Heart left ventricle (tissue), 16 donors: ENCODE measurements at regions not wholly inside any gene's neighbourhood (a gene's known extent, or its start where the extent isn't known, plus 50 kb on each side); places are given as distances from the start of the nearest gene placed in this dataset.

Experiments used
- ATAC-seq, 4 donors: fragments of 200-7000 bp; cut with Tn5 transposase; one replicate each; pipeline ENCODE4 v1.9.1; 2020 to 2022; ENCODE audit warnings: moderate library complexity in 4 of 4, mild to moderate bottlenecking in 3 of 4, moderate number of reproducible peaks in 1 of 4
- DNase-seq, 5 donors: peaks; one replicate each; pipeline ENCODE4 v3.0.0-alpha.2; 2020
- H3K27ac ChIP-seq, 12 donors: fragments of 200-600 bp; sonication (generic) in 4 of 12; one replicate each; pipeline versions ENCODE4 v1.5.0 to v1.8.0; 2016 to 2022; ENCODE audit warnings: mild to moderate bottlenecking in 2 of 12
- H3K27me3 ChIP-seq, 9 donors: fragments of 200-600 bp; sonication (generic) in 2 of 9; one replicate each; pipeline versions ENCODE4 v1.5.1 to v1.8.0; 2016 to 2022; ENCODE audit warnings: mild to moderate bottlenecking in 3 of 9
- H3K36me3 ChIP-seq, 9 donors: fragments of 200-600 bp; sonication (generic) in 2 of 9; one replicate each; pipeline versions ENCODE4 v1.5.0 to v1.8.0; 2018 to 2022; ENCODE audit warnings: mild to moderate bottlenecking in 2 of 9
- H3K4me1 ChIP-seq, 12 donors: fragments of 200-600 bp; sonication (generic) in 4 of 12; one replicate each; pipeline versions ENCODE4 v1.5.0 to v1.8.0; 2016 to 2022; ENCODE audit warnings: mild to moderate bottlenecking in 3 of 12
- H3K4me3 ChIP-seq, 12 donors: fragments of 200-600 bp; sonication (generic) in 4 of 12; one replicate each; pipeline versions ENCODE4 v1.5.0 to v1.8.0; 2017 to 2022; ENCODE audit warnings: mild to moderate bottlenecking in 9 of 12, moderate library complexity in 4 of 12
- H3K9me3 ChIP-seq, 12 donors: fragments of 200-600 bp; sonication (generic) in 4 of 12; one replicate each; pipeline versions ENCODE4 v1.5.0 to v1.8.0; 2016 to 2022; ENCODE audit warnings: mild to moderate bottlenecking in 1 of 12
- CTCF ChIP-seq, 12 donors: fragments of 200-600 bp; sonication (generic) in 4 of 12; IDR thresholded peaks; one replicate each; pipeline versions ENCODE4 v1.5.0 to v1.8.0; 2018 to 2022; ENCODE audit warnings: antibody characterized with exemption in 12 of 12, mild to moderate bottlenecking in 5 of 12
- POLR2A ChIP-seq, 2 donors: fragments of 450-650 bp; IDR thresholded peaks; one replicate each; pipeline ENCODE4 v1.6.1; 2017; ENCODE audit warnings: antibody characterized with exemption in 2 of 2, mild to moderate bottlenecking in 2 of 2, moderate library complexity in 2 of 2
- WGBS, 4 donors: extraction: QIAGEN DNeasy Blood & Tissue Kit in 2 of 4; methylation state at CpG; one replicate each; pipeline versions ENCODE4 v1.1.5 to v1.1.7; 2013 to 2018; 5-methylcytosine and 5-hydroxymethylcytosine counted together
- intact Hi-C, 10 donors: fragments of 100-400 bp; cut with DNase I; formaldehyde crosslinking; loops; one replicate each; pipeline versions ENCODE4 v1.11.1 to v1.14.2; 2022
- donor health status: ischemic (EF 13 %, LVEDD 7.1; RV severe dilation, severe dysfunction).
- donor health status: healthy with polysubstance abuse.
- donor health status: DM: no; HTN: yes; CAD: no.
- donor health status: DM: no; HTN: no; CAD: no.
- donor health status: ischemic (EF 25% LVEDD 6.9; RV normal size, moderate dysfunction).
- donor health status: ischemic (EF 25% LVEDD 5.7; RV mildly dilated, moderate dysfunction).
- donor health status: healthy.
- donor health status: DM: yes; HTN: yes; CAD: no.
- donor health status: ischemic (EF 35%, LVEDD 5.7; RV mildly dilated, moderate dysfunction).
- donor health status: nonischemic (EF 11% LVEDD 7.7; RV severe dilation, severe dysfunction).
- donor health status: DM: yes; HTN: yes; CAD: no.
- donor health status: PGD.
- donor health status: ischemic (EF 29% LVEDD 5.4; RV normal size, mild dysfunction).
- donor health status: nonischemic (EF 23%, LVEDD 6.1; RV moderate dilation, normal function).

- WGBS, 4 donors = 86 to 93% (median 87%) methylated on average over 8 of the region's 8 CpGs
- Histone ChIP-seq H3K36me3 (no peaks in the 10 kb centered on the region), H3K27me3 (no peaks in the 10 kb centered on the region), H3K4me3 (no peak overlapping the region), H3K9me3 (peaks cover 0 to 11% (median 0%) of the 10 kb centered on the region in 12 donors), H3K27ac (peak overlapping the region in 6 of 12 donors; percentile 4 to 61 (median 12)), H3K4me1 (peaks cover 0 to 53% (median 5%) of the 10 kb centered on the region in 12 donors)
- peak; percentile 74 to 88 (median 87) for ATAC-seq
- intact Hi-C loops = no loop called here
- TF ChIP-seq CTCF (IDR thresholded peaks at IDR 0.05) (no peak), POLR2A (IDR thresholded peaks at IDR 0.05) (no peak)
- DNase-seq = no peak
Observed at GRCh38 chr6:15062516-15063252, 183.2 kb upstream of the JARID2 start.

DNA sequence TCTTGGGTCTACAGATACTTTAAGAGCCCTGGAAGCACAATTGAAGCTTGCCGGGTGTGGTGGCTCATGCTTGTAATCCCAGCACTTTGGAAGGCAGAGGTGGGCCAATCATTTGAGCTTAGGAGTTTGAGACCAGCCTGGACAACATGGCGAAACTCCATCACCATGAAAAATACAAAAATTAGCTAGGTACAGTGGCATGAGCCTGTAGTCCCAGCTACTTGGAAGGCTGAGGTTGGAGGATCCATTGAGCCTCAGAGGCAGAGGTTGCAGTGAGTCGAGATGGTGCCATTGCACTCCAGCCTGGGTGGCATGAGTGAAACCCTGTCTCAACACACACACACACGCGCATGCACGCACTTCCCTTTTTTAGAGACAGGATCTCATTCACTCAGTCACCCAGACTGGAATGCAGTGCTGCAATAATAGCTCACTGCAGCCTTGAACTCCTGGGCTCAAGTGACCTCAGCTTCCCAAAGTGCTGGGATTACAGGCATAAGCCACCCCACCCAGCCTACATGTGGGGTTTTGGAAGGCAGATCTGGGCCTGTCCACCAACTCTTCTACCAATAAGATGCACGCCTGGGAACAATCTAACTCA lies 182.5 kb upstream of the JARID2 start:
- Histone ChIP-seq H3K4me3 (no peak overlapping the region), H3K4me1 (peaks cover 0 to 56% (median 5%) of the 10 kb centered on the region in 12 donors), H3K27ac (peak overlapping the region in 3 of 12 donors; percentile 15 to 61 (median 30)), H3K36me3 (no peaks in the 10 kb centered on the region), H3K27me3 (no peaks in the 10 kb centered on the region), H3K9me3 (peaks cover 0 to 11% (median 0%) of the 10 kb centered on the region in 12 donors)
- TF ChIP-seq CTCF (IDR thresholded peaks at IDR 0.05) (no peak), POLR2A (IDR thresholded peaks at IDR 0.05) (no peak)
- DNase-seq = peak; percentile 13 to 68 (median 44)
- intact Hi-C loops = no loop called here
- ATAC-seq = peak in 3 of 4 donors; percentile 17 to 48 (median 35)
- WGBS, 4 donors = 86 to 96% (median 91%) methylated on average over 7 of the region's 7 CpGs

DNA sequence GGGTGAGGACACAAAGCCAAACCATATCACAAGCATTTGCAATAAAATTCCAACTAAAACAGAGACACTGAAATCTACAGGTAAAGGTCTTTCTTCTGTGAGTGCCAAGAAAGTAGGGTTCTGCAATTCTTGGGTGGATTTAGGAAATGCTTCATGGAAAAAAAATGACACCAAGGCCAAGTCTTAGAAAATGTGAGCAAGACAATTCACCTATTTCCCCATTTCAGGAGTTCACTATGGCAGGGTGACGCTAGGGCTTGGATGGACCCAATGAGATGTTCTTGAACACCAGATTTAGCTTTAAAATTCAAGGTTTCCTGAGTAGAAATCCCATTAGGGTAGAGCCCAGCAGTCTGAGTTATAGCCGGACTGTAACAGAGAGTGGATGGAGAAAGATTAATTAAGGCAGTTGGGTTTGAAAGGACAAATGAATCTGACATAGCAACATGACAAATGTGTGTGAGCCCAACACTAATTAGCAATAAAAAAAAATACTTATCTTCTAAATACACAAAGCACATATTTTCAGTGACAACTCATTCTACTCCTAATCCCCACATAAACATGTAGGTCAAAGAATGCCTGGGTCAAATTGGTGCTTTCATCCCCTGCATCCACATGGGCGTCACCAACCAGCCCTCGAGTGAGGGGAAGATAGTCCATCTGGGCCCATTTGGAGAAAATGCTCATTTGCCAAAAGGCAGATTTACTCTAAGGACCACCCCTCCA lies 180.4 kb upstream of the JARID2 start:
- Histone ChIP-seq H3K9me3 (no peaks in the 10 kb centered on the region), H3K27me3 (no peaks in the 10 kb centered on the region), H3K27ac (peak overlapping the region in 1 of 12 donors; percentile 93), H3K36me3 (no peaks in the 10 kb centered on the region), H3K4me3 (no peak overlapping the region), H3K4me1 (peaks cover 0 to 56% (median 5%) of the 10 kb centered on the region in 12 donors)
- WGBS, 4 donors = 88 to 91% (median 91%) methylated on average over 4 of the region's 4 CpGs
- DNase-seq (no peak), ATAC-seq (no peak)
- TF ChIP-seq POLR2A (IDR thresholded peaks at IDR 0.05) = no peak
- no peak for TF ChIP-seq CTCF (IDR thresholded peaks at IDR 0.05)
- intact Hi-C loops = no loop called here
